GM18517 (cell line): ENCODE measurements at regions not wholly inside any gene's neighbourhood (a gene's known extent, or its start where the extent isn't known, plus 50 kb on each side); places are given as distances from the start of the nearest gene placed in this dataset.

Experiments used
- ATAC-seq: cut with Tn5 transposase; IDR thresholded peaks from one replicate; pipeline ENCODE4 v1.9.1; 2021; ENCODE audit warnings: mild to moderate bottlenecking, moderate library complexity; ENCODE audit not compliant: unreplicated experiment

DNA sequence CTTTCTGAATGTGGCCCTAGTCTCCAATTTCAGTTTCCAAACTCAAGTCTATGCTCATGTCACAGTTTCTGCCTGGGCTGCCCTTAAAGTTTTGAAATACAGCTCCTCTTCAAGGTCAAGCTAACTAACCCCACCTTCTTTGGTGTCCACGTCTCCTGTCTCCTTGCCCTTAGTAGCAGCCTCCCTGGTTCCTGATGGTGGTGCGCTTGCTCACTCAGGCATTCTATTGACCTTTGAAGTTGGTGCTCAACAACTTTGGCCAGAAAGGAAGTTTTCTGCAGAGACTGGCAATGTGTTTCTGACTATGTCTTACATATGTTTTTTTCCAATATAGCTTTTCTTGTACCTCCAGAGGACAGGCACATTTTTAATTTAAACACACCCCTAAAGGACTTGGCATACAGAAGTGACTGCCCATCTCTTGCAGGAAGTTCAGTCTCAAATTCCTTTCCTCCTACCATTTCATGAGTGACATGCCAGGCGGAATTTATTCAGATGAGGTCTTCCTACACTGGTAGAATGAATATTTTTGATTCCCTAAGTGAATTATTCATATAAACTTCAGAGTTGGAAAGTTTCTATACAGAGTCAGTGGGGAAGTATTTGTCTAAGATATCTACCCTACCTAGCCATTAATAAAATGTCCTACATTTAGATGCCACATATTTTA lies 364.3 kb upstream of the USP24 start:
- ATAC-seq, result no peak

DNA sequence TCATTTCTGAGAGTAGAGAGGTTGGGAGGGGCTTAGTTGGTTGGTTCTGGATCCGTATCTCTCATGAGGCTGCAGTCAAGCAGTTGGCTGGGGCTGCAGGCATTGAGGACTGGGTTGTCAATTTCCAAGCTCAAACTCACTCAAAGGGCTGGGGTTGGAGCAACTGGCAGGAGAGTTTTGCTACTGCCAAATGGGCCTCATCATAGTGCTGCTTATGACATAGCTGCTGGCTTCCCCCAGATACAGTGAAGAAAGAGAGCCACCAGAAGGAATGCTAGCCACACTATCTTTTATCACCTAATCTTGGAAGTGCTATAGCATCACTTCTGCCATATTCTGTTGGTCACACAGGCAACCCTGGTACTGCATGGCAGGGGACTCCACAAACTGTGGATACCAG lies 363.5 kb upstream of the USP24 start:
- ATAC-seq, result no peak

DNA sequence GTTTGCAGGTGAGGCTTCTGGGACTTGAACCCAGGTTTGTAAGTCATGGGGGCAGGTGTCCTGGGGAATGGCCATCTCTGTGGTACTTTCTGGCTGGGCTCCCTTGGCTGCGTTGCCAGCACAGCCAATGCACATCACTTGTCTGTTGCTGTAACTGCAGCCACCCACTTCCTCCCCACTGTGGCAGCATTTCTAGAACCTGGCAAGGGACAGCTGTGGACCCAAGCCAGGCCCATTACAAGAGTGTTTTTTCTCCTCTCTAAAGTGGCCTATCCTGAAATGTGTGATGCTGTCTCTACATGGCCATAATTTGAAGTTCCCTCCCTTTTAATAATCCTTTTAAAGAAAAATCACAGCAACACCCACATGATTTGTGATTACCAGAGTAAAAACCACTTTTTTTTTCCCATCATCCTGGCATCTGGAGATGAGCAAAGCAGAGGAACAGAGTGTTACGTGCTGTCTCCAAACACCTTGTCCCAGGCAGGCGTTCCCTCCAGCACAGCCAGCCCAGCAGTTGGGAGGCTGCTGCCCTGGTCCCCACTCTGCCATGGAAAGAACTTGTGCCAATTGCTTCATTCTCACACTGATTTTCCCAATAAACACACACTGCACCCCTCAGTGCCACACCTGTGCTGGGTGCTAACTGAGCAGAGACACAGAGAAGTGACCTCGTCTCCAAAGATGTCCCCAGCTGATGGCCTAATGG lies 360.6 kb upstream of the USP24 start:
- ATAC-seq, result no peak

DNA sequence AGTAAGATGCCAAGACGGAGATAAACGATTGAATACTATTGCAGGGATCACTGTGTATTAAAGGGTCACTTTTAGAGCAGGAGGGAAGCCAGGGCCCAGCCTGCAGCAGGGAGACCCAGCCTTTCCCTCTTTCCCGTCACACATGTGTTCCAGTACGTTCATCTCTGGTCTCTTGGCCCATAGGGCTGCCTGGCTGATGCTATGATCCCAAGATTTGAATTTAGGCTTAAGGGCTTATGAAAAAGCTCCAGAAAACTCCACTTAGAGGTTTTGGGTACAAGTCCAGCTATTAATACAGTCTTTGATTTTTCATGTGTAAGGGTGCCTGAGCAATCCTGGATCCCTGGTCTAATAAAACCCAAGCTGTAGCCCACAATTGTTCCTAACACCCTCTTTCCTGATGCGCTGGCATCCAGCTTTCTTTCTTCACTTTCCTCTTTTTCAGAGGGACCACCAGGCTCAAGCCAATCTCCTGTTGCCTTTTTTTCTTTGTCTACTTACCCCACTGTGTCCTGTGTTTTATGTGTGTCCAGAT lies 359.6 kb upstream of the USP24 start:
- ATAC-seq, result no peak

GRCh38 chr1:55572878-55573734 lies 357.9 kb upstream of the USP24 start:
- no peak for ATAC-seq

DNA sequence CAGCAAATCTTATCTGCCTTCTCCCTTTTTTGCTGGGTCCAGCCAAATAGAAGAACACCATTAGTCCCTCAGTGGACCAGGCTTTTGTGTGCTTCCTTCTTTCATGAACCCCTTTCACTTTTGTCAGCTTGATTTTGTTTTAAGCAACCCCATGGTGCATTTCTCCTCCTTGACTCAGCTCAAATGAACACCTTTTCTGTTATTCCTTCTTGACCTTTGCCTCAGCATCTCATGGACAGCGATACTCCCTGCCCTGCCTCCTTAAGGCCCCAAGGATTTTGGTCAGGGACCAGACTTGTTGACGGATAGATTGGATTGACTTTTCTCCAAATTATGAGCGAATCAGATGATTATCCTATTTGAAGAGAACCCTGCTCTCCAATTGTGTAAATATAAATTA lies 356.6 kb upstream of the USP24 start:
- no peak for ATAC-seq

DNA sequence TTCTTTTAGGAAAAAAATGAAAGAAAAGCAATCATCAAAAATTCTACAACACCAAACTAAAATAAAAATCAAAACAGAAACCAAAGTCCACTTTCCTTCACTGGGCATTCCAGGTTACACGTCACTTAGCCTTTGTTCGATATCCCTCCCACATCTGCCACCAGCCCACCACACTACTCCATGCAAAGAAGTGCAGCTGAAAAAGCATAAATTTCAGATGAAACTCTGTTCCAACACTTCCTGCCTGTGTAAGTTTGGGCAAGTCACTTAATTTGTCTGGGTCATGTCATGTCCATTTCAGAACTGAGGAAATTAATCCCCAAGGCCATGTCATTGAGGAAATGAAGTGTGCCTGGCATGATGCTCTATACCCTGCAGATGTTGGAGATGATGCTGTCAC lies 354.3 kb upstream of the USP24 start:
- ATAC-seq, result no peak

- no peak for ATAC-seq
These were observed 353.6 kb upstream of the USP24 start for GRCh38 chr1:55568732-55569131.

- ATAC-seq, result no peak
These were observed 345.1 kb upstream of the USP24 start for GRCh38 chr1:55560266-55560665.

- no peak for ATAC-seq
These were observed 344.7 kb upstream of the USP24 start for GRCh38 chr1:55559842-55560241.

- no peak for ATAC-seq
These were observed 344.0 kb upstream of the USP24 start for GRCh38 chr1:55559161-55559611.

GRCh38 chr1:55558515-55558914 lies 343.4 kb upstream of the USP24 start:
- no peak for ATAC-seq

DNA sequence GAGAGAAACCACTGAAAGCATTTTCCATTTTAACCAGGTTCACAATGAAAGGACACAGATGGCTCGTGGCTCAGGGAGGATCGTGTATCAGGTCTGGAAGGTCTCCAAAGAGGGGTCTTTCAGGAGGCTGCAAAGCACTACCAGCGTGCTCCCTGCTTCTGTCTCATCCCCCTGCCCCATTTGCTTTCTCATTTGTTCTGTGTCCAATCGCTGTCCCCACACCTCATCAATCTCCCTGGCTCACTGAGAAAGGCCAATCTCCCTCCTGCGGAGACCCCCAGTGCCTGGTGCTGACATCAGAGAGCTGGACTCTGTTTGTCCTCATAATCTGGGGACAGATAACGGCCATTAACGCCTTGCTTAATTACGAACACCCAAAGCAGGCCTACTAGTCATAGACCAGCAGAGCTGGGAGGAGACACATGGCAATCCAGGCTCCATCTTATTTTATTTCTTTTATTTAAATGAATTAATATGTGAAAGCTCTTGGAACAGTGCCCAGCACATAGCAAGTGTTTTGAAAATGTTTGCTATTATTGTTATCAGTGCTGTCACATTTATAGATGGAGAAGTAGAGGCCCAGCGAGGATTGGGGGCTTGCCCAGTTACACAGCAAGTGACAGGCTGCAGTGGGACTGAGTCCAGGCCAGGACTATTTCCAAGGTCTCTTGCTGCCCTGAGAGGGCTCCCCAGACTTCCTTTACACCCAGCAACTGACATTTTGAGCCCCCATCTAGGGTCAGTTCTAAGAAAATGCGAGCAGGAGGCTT lies 341.0 kb upstream of the USP24 start:
- no peak for ATAC-seq

DNA sequence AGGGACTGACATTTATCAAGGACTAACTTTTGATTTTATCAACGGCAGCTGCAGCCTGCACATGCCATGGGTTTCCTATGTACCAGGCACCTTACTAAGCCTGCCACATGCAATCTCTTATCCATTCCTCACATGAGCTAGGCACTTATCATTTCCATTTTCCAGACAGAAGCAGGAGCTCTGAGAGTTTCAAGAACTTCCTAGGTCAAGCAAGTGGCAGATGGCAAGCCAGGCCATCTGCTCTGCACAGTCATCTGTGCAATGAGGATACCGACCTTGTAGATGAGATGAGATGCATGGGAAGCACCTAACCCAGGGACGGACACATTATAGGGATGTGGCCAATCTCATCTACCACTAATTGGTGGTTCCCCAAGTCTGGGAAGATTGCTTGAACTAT lies 339.4 kb upstream of the USP24 start:
- no peak for ATAC-seq

DNA sequence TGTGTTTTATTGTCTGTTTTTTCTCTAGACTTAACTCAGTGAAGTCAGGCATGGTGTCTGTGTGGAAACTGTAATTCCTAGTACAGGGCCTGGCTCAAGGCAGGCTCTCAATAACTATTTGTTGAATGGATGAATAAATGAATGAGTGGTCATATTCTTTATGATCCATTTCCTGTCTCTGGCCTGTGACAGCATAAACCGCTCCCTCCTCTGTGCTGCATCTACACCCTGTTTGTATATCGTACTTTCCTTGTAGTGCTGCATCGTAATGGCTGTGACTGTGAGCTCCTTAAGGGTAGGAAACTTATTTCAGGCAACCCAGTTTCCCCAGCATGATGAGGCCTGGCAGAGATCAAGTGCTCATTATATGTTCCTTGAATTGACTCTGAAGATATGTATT lies 337.5 kb upstream of the USP24 start:
- ATAC-seq, result no peak

GRCh38 chr1:55547405-55547804 lies 332.2 kb upstream of the USP24 start:
- ATAC-seq, result no peak

DNA sequence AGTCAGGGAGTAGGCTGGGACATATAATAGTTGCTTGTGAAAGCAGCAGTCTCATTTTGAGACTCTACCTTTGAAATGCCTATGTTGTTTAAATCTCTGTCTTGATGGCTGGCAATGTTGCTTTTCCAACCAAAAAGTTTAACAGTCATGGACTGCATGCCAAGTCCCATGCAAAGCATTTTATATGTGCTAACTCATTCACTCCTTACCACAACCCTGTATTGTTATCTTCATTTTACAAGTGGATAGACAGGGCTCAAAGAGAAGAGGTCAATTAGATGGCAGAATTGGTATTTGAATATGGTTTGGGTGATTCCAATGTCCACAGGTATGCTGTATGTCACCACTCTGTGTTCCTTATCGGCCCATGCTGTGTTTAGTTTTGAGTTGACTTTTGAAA lies 331.4 kb upstream of the USP24 start:
- ATAC-seq, result no peak

DNA sequence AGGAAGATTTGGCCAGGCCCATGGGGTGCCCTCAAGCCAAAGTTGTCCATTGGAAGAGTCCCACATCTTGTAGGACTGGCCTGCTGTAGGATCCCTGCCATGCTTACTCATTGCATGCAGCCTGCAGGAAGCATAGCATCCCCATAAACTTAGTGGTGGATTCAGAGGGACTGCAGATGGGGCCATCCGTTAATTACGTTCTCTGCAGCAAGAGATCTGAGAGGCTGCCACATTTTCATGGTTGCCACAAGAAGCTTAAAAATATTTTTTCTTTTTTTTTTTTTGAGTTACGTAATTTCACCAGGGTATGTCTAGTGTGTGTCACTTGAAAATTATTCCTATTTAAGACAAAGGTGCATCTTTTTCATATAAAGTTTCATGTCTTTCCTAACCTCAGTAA lies 329.7 kb upstream of the USP24 start:
- no peak for ATAC-seq

DNA sequence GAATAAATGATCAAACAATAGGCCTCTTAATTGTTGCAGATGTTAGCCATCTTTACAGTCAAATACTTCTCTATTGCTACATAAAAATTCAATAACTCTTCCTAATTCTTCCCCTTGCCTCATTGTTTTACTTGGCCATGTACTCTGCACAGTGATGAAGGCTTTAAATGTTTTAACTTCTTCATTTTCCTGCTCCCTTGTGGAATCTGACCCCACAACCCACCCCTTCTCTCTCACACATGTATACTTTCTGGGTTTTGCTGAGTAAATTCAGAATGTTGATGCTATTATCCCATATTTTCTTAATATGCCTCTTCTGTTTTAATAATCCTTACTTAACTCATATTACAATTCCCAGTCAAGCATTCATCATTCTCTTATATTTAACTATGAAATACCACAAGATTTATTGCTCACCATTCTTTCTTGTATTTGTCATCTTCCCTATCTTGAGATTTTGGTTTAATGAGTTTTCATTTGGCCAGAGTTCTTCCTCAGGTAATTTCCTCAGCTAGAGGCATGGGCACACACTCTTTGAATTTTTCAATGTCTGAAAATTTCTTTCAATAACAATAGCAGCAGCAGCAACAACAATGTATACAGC lies 327.8 kb upstream of the USP24 start:
- no peak for ATAC-seq

GRCh38 chr1:55541296-55541695 lies 326.1 kb upstream of the USP24 start:
- ATAC-seq, result no peak
